ENCODE measurements at regions not wholly inside any gene's neighbourhood (a gene's known extent, or its start where the extent isn't known, plus 50 kb on each side); places are given as distances from the start of the nearest gene placed in this dataset.

DNA sequence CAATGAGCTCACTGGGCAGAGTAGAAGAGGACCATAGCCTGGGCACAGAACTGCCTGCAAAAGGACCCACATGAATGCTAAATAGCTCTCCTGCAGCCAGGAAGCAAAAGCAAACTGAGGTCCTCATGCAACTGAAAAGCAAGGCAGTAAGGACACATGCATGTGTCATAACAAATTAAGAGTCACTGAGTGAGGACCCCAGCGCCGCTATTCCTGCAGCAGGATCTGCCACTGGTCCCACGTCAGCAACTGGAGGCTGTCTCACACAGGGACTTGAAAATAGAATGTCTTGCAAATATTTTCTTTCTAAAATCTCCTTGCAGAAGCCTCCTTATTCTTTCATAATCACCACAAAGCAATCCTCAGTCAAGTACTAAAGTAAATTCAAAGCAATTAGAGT, 559.6 kb upstream of the DAB1 start:
- H3K27ac ChIP-seq (ENCODE audit: low read length in 2 of 2), result no peak overlapping the region
- no peak overlapping the region for H2AFZ ChIP-seq (ENCODE audit: insufficient read depth, low read depth, low read length, poor library complexity, severe bottlenecking)
- no peak overlapping the region for H3K4me3 Mint-ChIP-seq
- H3K9me3 Mint-ChIP-seq (ENCODE audit: insufficient read depth), result no peaks in the 10 kb centered on the region
- no peaks in the 10 kb centered on the region for H3K79me2 ChIP-seq (ENCODE audit: control insufficient read depth, insufficient read depth, low read length)
- peaks cover 0 to 12% of the 10 kb centered on the region in 2 donors for H3K4me1 ChIP-seq (ENCODE audit: control insufficient read depth in 2 of 2, insufficient read depth in 2 of 2, low read length in 2 of 2)
- no peak overlapping the region for H3K4me2 ChIP-seq (replicated peaks; ENCODE audit: low read depth, low read length, poor library complexity, severe bottlenecking)
- H3K27ac Mint-ChIP-seq, result no peak overlapping the region
- ChIA-PET POLR2A (no interaction called here), CTCF (no interaction called here)
- peaks cover 0 to 3% (median 2%) of the 10 kb centered on the region in 4 experiments for H3K27me3 ChIP-seq (replicated peaks in 1 of 4; ENCODE audit: control extremely low read depth in 1 of 4, control insufficient read depth in 3 of 4, insufficient read depth in 4 of 4, low read length in 3 of 4)
- peaks cover 11% of the 10 kb centered on the region for H3K4me1 Mint-ChIP-seq
- H3K9ac ChIP-seq (ENCODE audit: low read length), result no peak overlapping the region
- H3K36me3 ChIP-seq (replicated peaks in 1 of 2; ENCODE audit: control extremely low read depth in 1 of 2, control insufficient read depth in 1 of 2, extremely low read depth in 1 of 2, insufficient read depth in 2 of 2, low read length in 1 of 2), result no peaks in the 10 kb centered on the region
- no peak overlapping the region for H3K4me3 ChIP-seq (ENCODE audit: control extremely low read depth in 1 of 5, extremely low read depth in 1 of 5, insufficient read depth in 1 of 5, low read depth in 2 of 5, low read length in 4 of 5)
- peaks cover 19% of the 10 kb centered on the region for H3K27me3 Mint-ChIP-seq
- no peaks in the 10 kb centered on the region for H3K9me3 ChIP-seq (ENCODE audit: control extremely low read depth in 1 of 3, control insufficient read depth in 2 of 3, insufficient read depth in 1 of 3, low read length in 2 of 3)
- ATAC-seq (ENCODE audit: low read depth), result no peak
- 100% methylated on average over 3 of the region's 3 CpGs for WGBS (ENCODE audit: insufficient coverage)
- no peak for DNase-seq
- TF ChIP-seq, protein P1, sequence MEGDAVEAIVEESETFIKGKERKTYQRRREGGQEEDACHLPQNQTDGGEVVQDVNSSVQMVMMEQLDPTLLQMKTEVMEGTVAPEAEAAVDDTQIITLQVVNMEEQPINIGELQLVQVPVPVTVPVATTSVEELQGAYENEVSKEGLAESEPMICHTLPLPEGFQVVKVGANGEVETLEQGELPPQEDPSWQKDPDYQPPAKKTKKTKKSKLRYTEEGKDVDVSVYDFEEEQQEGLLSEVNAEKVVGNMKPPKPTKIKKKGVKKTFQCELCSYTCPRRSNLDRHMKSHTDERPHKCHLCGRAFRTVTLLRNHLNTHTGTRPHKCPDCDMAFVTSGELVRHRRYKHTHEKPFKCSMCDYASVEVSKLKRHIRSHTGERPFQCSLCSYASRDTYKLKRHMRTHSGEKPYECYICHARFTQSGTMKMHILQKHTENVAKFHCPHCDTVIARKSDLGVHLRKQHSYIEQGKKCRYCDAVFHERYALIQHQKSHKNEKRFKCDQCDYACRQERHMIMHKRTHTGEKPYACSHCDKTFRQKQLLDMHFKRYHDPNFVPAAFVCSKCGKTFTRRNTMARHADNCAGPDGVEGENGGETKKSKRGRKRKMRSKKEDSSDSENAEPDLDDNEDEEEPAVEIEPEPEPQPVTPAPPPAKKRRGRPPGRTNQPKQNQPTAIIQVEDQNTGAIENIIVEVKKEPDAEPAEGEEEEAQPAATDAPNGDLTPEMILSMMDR (IDR thresholded peaks at IDR 0.05), result no peak
- no peak for TF ChIP-seq EZH2 (IDR thresholded peaks at IDR 0.05; ENCODE audit: borderline replicate concordance, insufficient read depth, low read depth, low read length, poor library complexity, severe bottlenecking)
- H4K20me1 ChIP-seq (ENCODE audit: control insufficient read depth, insufficient read depth, low read length, poor library complexity, severe bottlenecking), result no peaks in the 10 kb centered on the region
- intact Hi-C loops (cut with micrococcal nuclease), result no loop called here

DNA sequence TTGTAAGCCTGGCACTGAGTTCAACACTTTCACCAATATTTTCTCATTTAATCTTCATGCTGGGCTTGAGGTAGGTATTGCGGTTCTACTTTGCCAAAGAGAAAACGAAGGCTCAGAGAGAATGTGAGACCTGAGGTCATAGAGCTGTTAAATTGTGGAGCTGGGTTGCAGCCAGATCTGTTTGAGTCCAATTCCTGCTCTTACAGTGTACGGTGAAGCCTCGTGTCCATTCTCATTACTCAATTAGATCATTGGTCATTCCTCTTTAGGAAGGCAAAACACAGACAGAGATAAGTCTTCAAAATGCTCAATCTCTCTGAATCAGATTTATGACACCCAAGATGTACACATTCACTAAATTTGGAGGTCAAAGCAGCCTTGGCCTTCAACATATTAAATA, 559.0 kb upstream of the DAB1 start:
- Histone ChIP-seq H3K9me3 (ENCODE audit: control extremely low read depth in 1 of 3, control insufficient read depth in 2 of 3, insufficient read depth in 1 of 3, low read length in 2 of 3) (no peaks in the 10 kb centered on the region), H3K4me3 (ENCODE audit: control extremely low read depth in 1 of 5, extremely low read depth in 1 of 5, insufficient read depth in 1 of 5, low read depth in 2 of 5, low read length in 4 of 5) (no peak overlapping the region), H4K20me1 (ENCODE audit: control insufficient read depth, insufficient read depth, low read length, poor library complexity, severe bottlenecking) (no peaks in the 10 kb centered on the region), H3K27ac (ENCODE audit: low read length in 2 of 2) (no peak overlapping the region), H3K36me3 (replicated peaks in 1 of 2; ENCODE audit: control extremely low read depth in 1 of 2, control insufficient read depth in 1 of 2, extremely low read depth in 1 of 2, insufficient read depth in 2 of 2, low read length in 1 of 2) (no peaks in the 10 kb centered on the region), H3K9ac (ENCODE audit: low read length) (no peak overlapping the region), H3K79me2 (ENCODE audit: control insufficient read depth, insufficient read depth, low read length) (no peaks in the 10 kb centered on the region), H2AFZ (ENCODE audit: insufficient read depth, low read depth, low read length, poor library complexity, severe bottlenecking) (no peak overlapping the region), H3K27me3 (replicated peaks in 1 of 4; ENCODE audit: control extremely low read depth in 1 of 4, control insufficient read depth in 3 of 4, insufficient read depth in 4 of 4, low read length in 3 of 4) (peaks cover 0 to 3% (median 2%) of the 10 kb centered on the region in 4 experiments), H3K4me2 (replicated peaks; ENCODE audit: low read depth, low read length, poor library complexity, severe bottlenecking) (no peak overlapping the region), H3K4me1 (ENCODE audit: control insufficient read depth in 2 of 2, insufficient read depth in 2 of 2, low read length in 2 of 2) (peaks cover 0 to 12% of the 10 kb centered on the region in 2 donors)
- no peak overlapping the region for H3K27ac Mint-ChIP-seq
- peaks cover 18% of the 10 kb centered on the region for H3K27me3 Mint-ChIP-seq
- ATAC-seq (ENCODE audit: low read depth) (no peak), DNase-seq (no peak)
- H3K4me3 Mint-ChIP-seq, result no peak overlapping the region
- no peak for TF ChIP-seq EZH2 (IDR thresholded peaks at IDR 0.05; ENCODE audit: borderline replicate concordance, insufficient read depth, low read depth, low read length, poor library complexity, severe bottlenecking)
- peaks cover 11% of the 10 kb centered on the region for H3K4me1 Mint-ChIP-seq
- ChIA-PET CTCF (no interaction called here), POLR2A (no interaction called here)
- H3K9me3 Mint-ChIP-seq (ENCODE audit: insufficient read depth), result no peaks in the 10 kb centered on the region
- intact Hi-C loops (cut with micrococcal nuclease), result no loop called here
- 92% methylated on average over 2 of the region's 4 CpGs for WGBS (ENCODE audit: insufficient coverage)
